Tibial artery (tissue), 4 donors: ENCODE measurements at regions not wholly inside any gene's neighbourhood (a gene's known extent, or its start where the extent isn't known, plus 50 kb on each side); places are given as distances from the start of the nearest gene placed in this dataset.

ENCODE experiments used
- DNase-seq, 2 donors: peaks; one replicate each; pipeline ENCODE4 v3.0.0-alpha.2; 2019
- H3K27ac ChIP-seq, 2 donors: fragments of 200-600 bp; sonication (generic) in 1 of 2; 1 replicate in 1 of 2; 2 replicates in 1 of 2; pipeline ENCODE4 v1.5.1; 2018 to 2019; ENCODE audit warnings: mild to moderate bottlenecking in 1 of 2
- H3K27me3 ChIP-seq, 2 donors: fragments of 200-600 bp; sonication (generic) in 1 of 2; one replicate each; pipeline versions ENCODE4 v1.5.1 to v1.6.0; 2016 to 2019
- H3K36me3 ChIP-seq, 3 donors: fragments of 200-600 bp; sonication (generic) in 2 of 3; one replicate each; pipeline ENCODE4 v1.5.1; 2016 to 2019; ENCODE audit warnings: mild to moderate bottlenecking in 2 of 3
- H3K4me1 ChIP-seq, 4 donors: fragments of 200-600 bp; sonication (generic) in 2 of 4; 1 replicate in 3 of 4; 2 replicates in 1 of 4; pipeline ENCODE4 v1.5.1; 2016 to 2019
- H3K4me3 ChIP-seq, 2 donors: fragments of 200-600 bp; sonication (generic) in 1 of 2; 1 replicate in 1 of 2; 2 replicates in 1 of 2; pipeline ENCODE4 v1.5.1; 2018 to 2019; ENCODE audit warnings: mild to moderate bottlenecking in 2 of 2
- H3K9me3 ChIP-seq, 3 donors: fragments of 200-600 bp; sonication (generic) in 1 of 3; one replicate each; pipeline ENCODE4 v1.5.1; 2016 to 2019
- CTCF ChIP-seq, 2 experiments: fragments of 200-600 bp in 1 of 2; fragments of 450-650 bp in 1 of 2; IDR thresholded peaks; one replicate each; pipeline ENCODE4 v1.5.1; 2017 to 2019; ENCODE audit warnings: antibody characterized with exemption in 2 of 2, mild to moderate bottlenecking in 1 of 2, moderate library complexity in 1 of 2
- intact Hi-C: fragments of 100-400 bp; cut with DNase I; formaldehyde crosslinking; loops from one replicate; pipeline ENCODE4 v1.15.0; 2023; ENCODE audit warnings: low total_unique reads

GRCh38 chr2:6212491-6212890, 520.3 kb downstream of the SOX11 start:
- Histone ChIP-seq H3K27ac (no peak overlapping the region), H3K36me3 (no peaks in the 10 kb centered on the region), H3K27me3 (no peaks in the 10 kb centered on the region), H3K4me3 (no peak overlapping the region), H3K4me1 (no peaks in the 10 kb centered on the region), H3K9me3 (no peaks in the 10 kb centered on the region)
- DNase-seq = no peak
- intact Hi-C loops = no loop called here
- no peak for TF ChIP-seq CTCF (IDR thresholded peaks at IDR 0.05)

DNA sequence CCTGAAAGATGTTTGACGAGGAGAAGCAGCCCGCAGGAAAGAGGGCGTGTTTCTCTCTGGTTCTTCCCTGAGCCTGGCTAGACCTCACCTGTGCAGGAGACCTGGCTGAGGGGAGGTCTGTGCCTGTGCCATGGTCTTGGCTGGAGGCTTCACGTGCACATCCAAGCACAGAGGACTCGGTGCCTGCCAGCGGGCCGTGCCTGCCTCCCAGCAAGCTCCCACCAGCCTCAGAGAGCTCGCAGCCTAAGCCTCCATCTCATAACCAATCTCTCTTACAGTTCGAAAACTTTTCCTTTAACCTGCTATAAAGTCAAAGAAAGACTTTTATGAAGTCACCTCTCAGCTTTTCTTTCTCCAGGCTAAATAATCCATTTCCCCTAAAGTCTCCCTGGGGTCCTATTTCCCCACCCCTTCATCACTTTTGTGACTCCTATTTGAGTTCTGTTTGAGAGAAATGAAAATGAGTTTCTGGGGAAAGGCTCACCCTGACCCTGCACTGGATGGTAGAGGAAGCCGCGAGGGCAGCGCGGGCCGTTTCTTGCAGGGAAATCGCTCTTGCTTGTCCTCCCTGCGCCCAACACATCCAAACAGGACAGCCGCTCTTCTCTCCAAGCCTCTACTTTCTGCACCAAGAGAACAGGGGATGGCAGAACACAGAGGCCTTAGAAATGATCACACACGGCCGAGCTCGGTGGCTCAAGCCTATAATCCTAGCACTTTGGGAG, 521.0 kb downstream of the SOX11 start:
- no peaks in the 10 kb centered on the region for H3K27me3 ChIP-seq
- H3K9me3 ChIP-seq = no peaks in the 10 kb centered on the region
- no peaks in the 10 kb centered on the region for H3K4me1 ChIP-seq
- H3K4me3 ChIP-seq = no peak overlapping the region
- intact Hi-C loops = no loop called here
- H3K36me3 ChIP-seq = no peaks in the 10 kb centered on the region
- no peak for DNase-seq
- no peak overlapping the region for H3K27ac ChIP-seq
- TF ChIP-seq CTCF (IDR thresholded peaks at IDR 0.05) = no peak

DNA sequence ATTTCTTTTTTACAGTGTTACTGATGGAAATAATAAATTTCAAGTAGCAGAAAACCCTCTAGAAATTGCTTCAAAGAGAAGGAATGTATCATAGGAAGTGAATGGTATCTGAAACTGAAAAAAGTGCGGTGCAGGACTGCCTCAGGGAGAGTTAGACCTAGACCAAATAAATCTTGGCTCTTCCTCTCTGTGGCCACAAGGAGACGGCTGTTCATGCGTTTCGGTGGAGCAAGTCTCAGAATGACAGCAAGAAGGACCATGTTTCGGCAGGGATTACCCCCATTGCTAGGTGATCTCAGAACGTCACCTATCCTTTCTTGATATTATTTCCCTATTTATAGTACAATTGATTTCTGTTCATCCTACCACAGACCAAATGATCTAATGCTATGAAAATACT, 522.3 kb downstream of the SOX11 start:
- Histone ChIP-seq H3K27me3 (no peaks in the 10 kb centered on the region), H3K4me1 (no peaks in the 10 kb centered on the region), H3K36me3 (no peaks in the 10 kb centered on the region), H3K9me3 (no peaks in the 10 kb centered on the region), H3K4me3 (no peak overlapping the region), H3K27ac (no peak overlapping the region)
- DNase-seq = no peak
- TF ChIP-seq CTCF (IDR thresholded peaks at IDR 0.05) = no peak
- intact Hi-C loops = no loop called here

DNA sequence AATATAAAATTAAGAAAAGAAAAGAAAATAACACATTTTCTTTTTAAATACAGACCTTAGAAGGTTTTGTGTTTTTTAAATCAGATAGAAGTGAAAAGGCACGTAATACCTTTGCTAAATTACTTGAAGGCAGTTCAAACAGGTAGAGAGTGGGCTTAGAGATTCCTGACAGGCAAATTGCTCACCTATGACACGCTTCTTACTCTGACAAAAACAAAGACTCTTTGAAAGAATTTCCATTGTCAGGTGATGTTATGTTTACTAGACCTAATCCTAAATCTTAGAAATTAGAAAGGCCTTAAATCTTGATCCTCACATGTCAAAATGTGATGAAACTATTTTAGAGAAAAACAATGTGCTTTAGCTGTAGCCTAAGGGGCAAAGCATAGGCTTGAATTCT, 522.9 kb downstream of the SOX11 start:
- Histone ChIP-seq H3K27ac (no peak overlapping the region), H3K9me3 (no peaks in the 10 kb centered on the region), H3K36me3 (no peaks in the 10 kb centered on the region), H3K4me1 (no peaks in the 10 kb centered on the region), H3K27me3 (no peaks in the 10 kb centered on the region), H3K4me3 (no peak overlapping the region)
- no peak for TF ChIP-seq CTCF (IDR thresholded peaks at IDR 0.05)
- DNase-seq = no peak
- intact Hi-C loops = no loop called here

- H3K27me3 ChIP-seq = no peaks in the 10 kb centered on the region
- no peak for TF ChIP-seq CTCF (IDR thresholded peaks at IDR 0.05)
- H3K9me3 ChIP-seq = no peaks in the 10 kb centered on the region
- DNase-seq = no peak
- H3K27ac ChIP-seq = no peak overlapping the region
- intact Hi-C loops = no loop called here
- no peak overlapping the region for H3K4me3 ChIP-seq
- H3K36me3 ChIP-seq = no peaks in the 10 kb centered on the region
- H3K4me1 ChIP-seq = no peaks in the 10 kb centered on the region
Observed at GRCh38 chr2:6216234-6216633, 524.0 kb downstream of the SOX11 start.

- Histone ChIP-seq H3K4me3 (no peak overlapping the region), H3K36me3 (no peaks in the 10 kb centered on the region)
Observed at GRCh38 chr2:6218926-6219325, 526.7 kb downstream of the SOX11 start.

More at GRCh38 chr2:6218926-6219325, 526.7 kb downstream of the SOX11 start:
- TF ChIP-seq CTCF (IDR thresholded peaks at IDR 0.05) = no peak
- intact Hi-C loops = no loop called here
- DNase-seq = no peak
- H3K27me3 ChIP-seq = no peaks in the 10 kb centered on the region
- H3K4me1 ChIP-seq = no peaks in the 10 kb centered on the region
- H3K27ac ChIP-seq = no peak overlapping the region
- H3K9me3 ChIP-seq = no peaks in the 10 kb centered on the region
